H1 (cell line): ENCODE measurements at regions not wholly inside any gene's neighbourhood (a gene's known extent, or its start where the extent isn't known, plus 50 kb on each side); places are given as distances from the start of the nearest gene placed in this dataset.

Experiments used
- CTCF ChIA-PET: fragments of 300-600 bp; sonication (Branson Sonifier 250); formaldehyde crosslinking; loops from one replicate; lab custom pipeline; 2021; ENCODE audit not compliant: partially characterized antibody; lab: Charles Lee
- POLR2A ChIA-PET: fragments of 300-600 bp; sonication (Branson Sonifier 250); formaldehyde crosslinking; loops from one replicate; lab custom pipeline; 2021; ENCODE audit warnings: inconsistent platforms; ENCODE audit not compliant: partially characterized antibody; lab: Charles Lee
- DNase-seq, 2 experiments: peaks; one replicate each; pipeline versions ENCODE4 v3.0.0 to v3.0.0-alpha.2; 2010 to 2022; ENCODE audit warnings: low spot score in 2 of 2, low read depth in 1 of 2, mixed read lengths in 1 of 2
- FAIRE-seq: peaks from 2 replicates; lab custom pipeline; 2011; peaks lifted over from hg19 to GRCh38; lab: Jason Lieb, UNC
- H2AFZ ChIP-seq: 2 replicates; pipeline ENCODE4 v1.8.1; 2012; ENCODE audit warnings: low read length, inconsistent platforms
- H2AK5ac ChIP-seq: 2 replicates; pipeline ENCODE4 v1.6.1; 2013; ENCODE audit warnings: low read depth, low read length
- H2BK120ac ChIP-seq: replicated peaks from 2 replicates; pipeline ENCODE3; 2013; ENCODE audit warnings: low read depth, low read length, inconsistent platforms
- H2BK12ac ChIP-seq: 2 replicates; pipeline ENCODE4 v1.6.1; 2013; ENCODE audit warnings: low read depth, low read length
- H2BK15ac ChIP-seq: 2 replicates; pipeline ENCODE4 v1.6.1; 2013; ENCODE audit warnings: low read length
- H2BK20ac ChIP-seq: 2 replicates; pipeline ENCODE4 v1.6.1; 2013; ENCODE audit warnings: low read length
- H2BK5ac ChIP-seq: 2 replicates; pipeline ENCODE4 v1.6.1; 2013; ENCODE audit warnings: low read depth, low read length
- H3K14ac ChIP-seq: 2 replicates; pipeline ENCODE4 v1.6.1; 2013; ENCODE audit warnings: inconsistent platforms; ENCODE audit not compliant: insufficient read length
- H3K18ac ChIP-seq: 2 replicates; pipeline ENCODE4 v1.6.1; 2013; ENCODE audit warnings: low read length; ENCODE audit errors: extremely low read depth
- H3K23ac ChIP-seq: 2 replicates; pipeline ENCODE4 v1.6.1; 2013; ENCODE audit warnings: inconsistent platforms; ENCODE audit not compliant: insufficient read length
- H3K23me2 ChIP-seq: 2 replicates; pipeline ENCODE4 v1.6.1; 2013; ENCODE audit warnings: low read depth, low read length
- H3K27ac ChIP-seq: 2 replicates; pipeline ENCODE4 v1.6.1; 2011; ENCODE audit warnings: low read depth, low read length, inconsistent platforms
- H3K27me3 ChIP-seq, 4 experiments: replicated peaks in 1 of 4; 1 replicate in 1 of 4; 2 replicates in 3 of 4; pipeline versions ENCODE4 v1.6.1 to v1.8.1; 2011 to 2013; ENCODE audit warnings: low read length in 3 of 4, mild to moderate bottlenecking in 3 of 4, inconsistent platforms in 2 of 4, mixed read lengths in 2 of 4, moderate library complexity in 1 of 4; ENCODE audit not compliant: control insufficient read depth in 3 of 4, insufficient read depth in 3 of 4; ENCODE audit errors: extremely low read depth in 1 of 4
- H3K36me3 ChIP-seq, 4 experiments: 2 replicates each; pipeline versions ENCODE4 v1.6.1 to v1.8.1; 2011 to 2013; ENCODE audit warnings: mild to moderate bottlenecking in 4 of 4, low read length in 3 of 4, moderate library complexity in 2 of 4, control low read depth in 1 of 4, inconsistent platforms in 1 of 4; ENCODE audit not compliant: insufficient read depth in 4 of 4, control insufficient read depth in 2 of 4
- H3K4ac ChIP-seq: replicated peaks from 2 replicates; pipeline ENCODE3; 2013; ENCODE audit warnings: low read length, low read depth, mixed read lengths, inconsistent platforms; ENCODE audit not compliant: insufficient read length
- H3K4me1 ChIP-seq, 4 experiments: replicated peaks in 1 of 4; 1 replicate in 1 of 4; 2 replicates in 3 of 4; pipeline versions ENCODE4 v1.6.1 to v1.8.1; 2011 to 2013; ENCODE audit warnings: low read length in 3 of 4, inconsistent platforms in 2 of 4, mixed read lengths in 1 of 4; ENCODE audit not compliant: insufficient read depth in 4 of 4, control insufficient read depth in 3 of 4
- H3K4me2 ChIP-seq, 2 experiments: 2 replicates each; pipeline versions ENCODE4 v1.6.1 to v1.8.1; 2011 to 2013; ENCODE audit warnings: low read depth in 2 of 2, low read length in 2 of 2, control low read depth in 1 of 2, inconsistent platforms in 1 of 2, mild to moderate bottlenecking in 1 of 2; ENCODE audit not compliant: insufficient read depth in 1 of 2
- H3K4me3 ChIP-seq, 4 experiments: fragments of 200-600, 300-600 bp in 1 of 4; sonication (generic), shearing (Covaris generic), sonication (Bioruptor Twin) in 1 of 4; 2 replicates each; pipeline versions ENCODE4 v1.5.1 to v1.8.1; 2011 to 2016; ENCODE audit warnings: low read length in 4 of 4, low read depth in 3 of 4, control low read depth in 2 of 4, inconsistent platforms in 2 of 4, mild to moderate bottlenecking in 2 of 4, mixed read lengths in 1 of 4, moderate library complexity in 1 of 4; ENCODE audit not compliant: insufficient read depth in 2 of 4; ENCODE audit errors: extremely low read depth in 1 of 4
- H3K56ac ChIP-seq: replicated peaks from 2 replicates; pipeline ENCODE3; 2013; ENCODE audit warnings: low read depth, mild to moderate bottlenecking, mixed read lengths, low read length, inconsistent platforms; ENCODE audit not compliant: insufficient read length
- H3K79me1 ChIP-seq: 2 replicates; pipeline ENCODE4 v1.6.1; 2013; ENCODE audit warnings: low read depth, low read length, control low read depth
- H3K79me2 ChIP-seq, 2 experiments: 2 replicates each; pipeline versions ENCODE4 v1.6.1 to v1.8.1; 2012 to 2013; ENCODE audit warnings: low read length in 2 of 2, mild to moderate bottlenecking in 2 of 2, inconsistent platforms in 1 of 2; ENCODE audit not compliant: insufficient read depth in 2 of 2, control insufficient read depth in 1 of 2
- H3K9ac ChIP-seq, 4 experiments: replicated peaks in 1 of 4; 1 replicate in 1 of 4; 2 replicates in 3 of 4; pipeline versions ENCODE4 v1.6.1 to v1.8.1; 2011 to 2013; ENCODE audit warnings: low read depth in 3 of 4, low read length in 3 of 4, control low read depth in 2 of 4, mild to moderate bottlenecking in 2 of 4, moderate library complexity in 2 of 4, inconsistent platforms in 1 of 4; ENCODE audit errors: extremely low read depth in 1 of 4
- H3K9me3 ChIP-seq, 2 experiments: 2 replicates each; pipeline versions ENCODE4 v1.6.1 to v1.8.1; 2012 to 2013; ENCODE audit warnings: mild to moderate bottlenecking in 2 of 2, moderate library complexity in 2 of 2, control low read depth in 1 of 2, inconsistent platforms in 1 of 2, low read depth in 1 of 2, low read length in 1 of 2, mixed read lengths in 1 of 2; ENCODE audit not compliant: insufficient read depth in 2 of 2
- H4K20me1 ChIP-seq, 2 experiments: replicated peaks in 1 of 2; 2 replicates each; pipeline versions ENCODE3 to v1.8.1; 2011 to 2013; ENCODE audit warnings: inconsistent platforms in 2 of 2, low read length in 2 of 2, mild to moderate bottlenecking in 1 of 2; ENCODE audit not compliant: insufficient read depth in 2 of 2, control insufficient read depth in 1 of 2
- H4K5ac ChIP-seq: 2 replicates; pipeline ENCODE4 v1.6.1; 2013; ENCODE audit warnings: low read length, low read depth, mixed read lengths, inconsistent platforms; ENCODE audit not compliant: insufficient read length
- H4K8ac ChIP-seq: 2 replicates; pipeline ENCODE4 v1.8.0; 2013; ENCODE audit warnings: mild to moderate bottlenecking, moderate library complexity, low read length, inconsistent platforms; ENCODE audit not compliant: insufficient read depth; ENCODE audit errors: extremely low read depth
- H4K91ac ChIP-seq: replicated peaks from 2 replicates; pipeline ENCODE3; 2013; ENCODE audit warnings: low read length, mixed read lengths, inconsistent platforms; ENCODE audit not compliant: insufficient read length
- BCL11A ChIP-seq, 2 experiments: IDR thresholded peaks; one replicate each; pipeline ENCODE4 v1.6.1; 2011; ENCODE audit warnings: low read depth in 2 of 2, low read length in 2 of 2, mild to moderate bottlenecking in 2 of 2
- CHD1 ChIP-seq: IDR thresholded peaks from 2 replicates; pipeline ENCODE4 v1.6.1; 2012; ENCODE audit warnings: low read depth, low read length, improper control_type of control experiment
- JUN ChIP-seq: IDR thresholded peaks from 2 replicates; pipeline ENCODE4 v1.6.1; 2011; ENCODE audit warnings: low read depth, mild to moderate bottlenecking, improper control_type of control experiment, low read length
- ZNF274 ChIP-seq: IDR thresholded peaks from 2 replicates; pipeline ENCODE4 v1.7.0; 2012; ENCODE audit warnings: low read length, borderline replicate concordance; ENCODE audit errors: extremely low read depth
- WGBS, 2 experiments: shearing (Covaris generic) in 1 of 2; methylation state at CpG; one replicate each; pipeline versions ENCODE4 v1.1.6 to v1.1.7; 2013 to 2015; ENCODE audit warnings: low lambda C conversion rate in 2 of 2, mixed read lengths in 2 of 2, inconsistent platforms in 1 of 2, low coverage in 1 of 2, missing lambda C conversion rate in 1 of 2; ENCODE audit not compliant: insufficient replicate concordance in 2 of 2, insufficient coverage in 1 of 2, insufficient read length in 1 of 2; ENCODE audit errors: extremely low coverage in 1 of 2, missing lambda C conversion rate in 1 of 2; 5-methylcytosine and 5-hydroxymethylcytosine counted together

GRCh38 chr7:117937753-117938483 is 64.7 kb upstream of the CTTNBP2 start:
- Histone ChIP-seq H3K4ac (no peak overlapping the region), H2BK5ac (no peak overlapping the region), H2BK20ac (no peak overlapping the region), H3K4me2 (no peak overlapping the region), H3K4me1 (no peaks in the 10 kb centered on the region), H2AK5ac (no peak overlapping the region), H2BK120ac (no peak overlapping the region), H2BK15ac (no peak overlapping the region), H3K36me3 (no peaks in the 10 kb centered on the region), H3K79me2 (no peaks in the 10 kb centered on the region), H3K14ac (no peak overlapping the region), H2BK12ac (no peak overlapping the region), H3K23me2 (no peaks in the 10 kb centered on the region), H4K5ac (no peak overlapping the region), H4K8ac (no peak overlapping the region), H4K91ac (no peak overlapping the region), H2AFZ (no peak overlapping the region; the same call in 1 of the 2 replicates), H3K23ac (no peak overlapping the region), H3K9me3 (no peaks in the 10 kb centered on the region), H3K27ac (no peak overlapping the region), H3K4me3 (no peak overlapping the region), H3K56ac (no peak overlapping the region), H3K79me1 (no peaks in the 10 kb centered on the region), H4K20me1 (no peaks in the 10 kb centered on the region), H3K9ac (no peak overlapping the region), H3K27me3 (no peaks in the 10 kb centered on the region), H3K18ac (no peak overlapping the region)
- ChIA-PET CTCF (interaction anchor here (1.7 to 2.9 kb wide), 2 partner anchors 9 to 55 kb away, joined by 4 to 10 read pairs; no protein-coding TSS in a partner anchor), POLR2A (no interaction called here)
- 87% methylated on average over 2 of the region's 2 CpGs; no CpG with 5 or more reads in 1 of the 2 experiments for WGBS, 2 experiments
- FAIRE-seq (no peak), DNase-seq (no peak)
- no peak for TF ChIP-seq JUN
- TF ChIP-seq ZNF274, result no peak
- TF ChIP-seq CHD1, result no peak
- TF ChIP-seq BCL11A (IDR thresholded peaks at IDR 0.05; ENCODE audit: low read depth in 2 of 2, low read length in 2 of 2), result no peak
